ENCODE measurements at regions not wholly inside any gene's neighbourhood (a gene's known extent, or its start where the extent isn't known, plus 50 kb on each side); places are given as distances from the start of the nearest gene placed in this dataset.

GRCh38 chr7:54249686-54250085, 292.5 kb upstream of the VSTM2A start:
- Histone ChIP-seq H3K4me3 (ENCODE audit: low read length) (no peak overlapping the region), H3K4me2 (ENCODE audit: low read length) (no peak overlapping the region), H3K36me3 (replicated peaks; ENCODE audit: low read depth, low read length) (no peaks in the 10 kb centered on the region), H3K79me2 (ENCODE audit: low read length) (no peaks in the 10 kb centered on the region), H3K27me3 (ENCODE audit: low read depth, low read length) (no peaks in the 10 kb centered on the region), H2AFZ (ENCODE audit: low read depth, low read length) (no peak overlapping the region), H3K27ac (ENCODE audit: low read length) (no peak overlapping the region), H3K9me3 (ENCODE audit: insufficient read depth, low read length) (no peaks in the 10 kb centered on the region), H4K20me1 (ENCODE audit: insufficient read depth, low read length) (no peaks in the 10 kb centered on the region), H3K9ac (ENCODE audit: low read length) (no peak overlapping the region), H3K4me1 (ENCODE audit: low read length) (no peaks in the 10 kb centered on the region)
- TF ChIP-seq, protein P1, sequence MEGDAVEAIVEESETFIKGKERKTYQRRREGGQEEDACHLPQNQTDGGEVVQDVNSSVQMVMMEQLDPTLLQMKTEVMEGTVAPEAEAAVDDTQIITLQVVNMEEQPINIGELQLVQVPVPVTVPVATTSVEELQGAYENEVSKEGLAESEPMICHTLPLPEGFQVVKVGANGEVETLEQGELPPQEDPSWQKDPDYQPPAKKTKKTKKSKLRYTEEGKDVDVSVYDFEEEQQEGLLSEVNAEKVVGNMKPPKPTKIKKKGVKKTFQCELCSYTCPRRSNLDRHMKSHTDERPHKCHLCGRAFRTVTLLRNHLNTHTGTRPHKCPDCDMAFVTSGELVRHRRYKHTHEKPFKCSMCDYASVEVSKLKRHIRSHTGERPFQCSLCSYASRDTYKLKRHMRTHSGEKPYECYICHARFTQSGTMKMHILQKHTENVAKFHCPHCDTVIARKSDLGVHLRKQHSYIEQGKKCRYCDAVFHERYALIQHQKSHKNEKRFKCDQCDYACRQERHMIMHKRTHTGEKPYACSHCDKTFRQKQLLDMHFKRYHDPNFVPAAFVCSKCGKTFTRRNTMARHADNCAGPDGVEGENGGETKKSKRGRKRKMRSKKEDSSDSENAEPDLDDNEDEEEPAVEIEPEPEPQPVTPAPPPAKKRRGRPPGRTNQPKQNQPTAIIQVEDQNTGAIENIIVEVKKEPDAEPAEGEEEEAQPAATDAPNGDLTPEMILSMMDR (IDR thresholded peaks at IDR 0.05; ENCODE audit: low read depth, low read length) = no peak
- TF ChIP-seq EZH2phosphoT487 (IDR thresholded peaks at IDR 0.05; ENCODE audit: low read depth) = no peak

GRCh38 chr7:54252256-54253035, 289.7 kb upstream of the VSTM2A start:
- Histone ChIP-seq H3K4me1 (ENCODE audit: low read length) (no peaks in the 10 kb centered on the region), H3K36me3 (replicated peaks; ENCODE audit: low read depth, low read length) (no peaks in the 10 kb centered on the region), H3K4me2 (ENCODE audit: low read length) (no peak overlapping the region), H3K4me3 (ENCODE audit: low read length) (no peak overlapping the region), H3K79me2 (ENCODE audit: low read length) (no peaks in the 10 kb centered on the region), H2AFZ (ENCODE audit: low read depth, low read length) (no peak overlapping the region), H3K27me3 (ENCODE audit: low read depth, low read length) (no peaks in the 10 kb centered on the region), H3K9ac (ENCODE audit: low read length) (no peak overlapping the region), H4K20me1 (ENCODE audit: insufficient read depth, low read length) (no peaks in the 10 kb centered on the region), H3K27ac (ENCODE audit: low read length) (no peak overlapping the region), H3K9me3 (ENCODE audit: insufficient read depth, low read length) (no peaks in the 10 kb centered on the region)
- TF ChIP-seq EZH2phosphoT487 (IDR thresholded peaks at IDR 0.05; ENCODE audit: low read depth) = no peak
- TF ChIP-seq, protein P1 (IDR thresholded peaks at IDR 0.05; ENCODE audit: low read depth, low read length) = no peak

DNA sequence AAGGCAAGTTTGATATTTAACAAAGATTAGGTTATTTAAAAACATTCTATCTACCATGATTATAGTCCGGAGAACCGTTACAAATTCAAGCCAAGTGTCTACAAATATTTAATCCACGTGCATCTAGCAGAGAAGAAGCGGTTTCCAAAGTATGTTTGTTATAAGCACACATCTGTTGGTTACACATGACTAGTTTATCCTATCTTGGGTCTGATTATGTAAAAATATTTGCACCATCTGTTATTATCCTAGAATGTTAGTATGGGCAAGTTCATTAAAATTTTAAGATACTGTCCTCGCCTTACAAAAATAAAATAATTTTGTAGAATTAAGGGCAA, 289.2 kb upstream of the VSTM2A start:
- H3K36me3 ChIP-seq (replicated peaks; ENCODE audit: low read depth, low read length) = no peaks in the 10 kb centered on the region
- no peaks in the 10 kb centered on the region for H4K20me1 ChIP-seq (ENCODE audit: insufficient read depth, low read length)
- no peaks in the 10 kb centered on the region for H3K79me2 ChIP-seq (ENCODE audit: low read length)
- H3K9ac ChIP-seq (ENCODE audit: low read length) = no peak overlapping the region
- no peak overlapping the region for H3K27ac ChIP-seq (ENCODE audit: low read length)
- no peak for TF ChIP-seq EZH2phosphoT487 (IDR thresholded peaks at IDR 0.05; ENCODE audit: low read depth)
- TF ChIP-seq, protein P1 (IDR thresholded peaks at IDR 0.05; ENCODE audit: low read depth, low read length) = no peak
- no peaks in the 10 kb centered on the region for H3K27me3 ChIP-seq (ENCODE audit: low read depth, low read length)
- H3K4me1 ChIP-seq (ENCODE audit: low read length) = no peaks in the 10 kb centered on the region
- H3K4me2 ChIP-seq (ENCODE audit: low read length) = no peak overlapping the region
- H3K4me3 ChIP-seq (ENCODE audit: low read length) = no peak overlapping the region
- no peaks in the 10 kb centered on the region for H3K9me3 ChIP-seq (ENCODE audit: insufficient read depth, low read length)
- H2AFZ ChIP-seq (ENCODE audit: low read depth, low read length) = no peak overlapping the region

DNA sequence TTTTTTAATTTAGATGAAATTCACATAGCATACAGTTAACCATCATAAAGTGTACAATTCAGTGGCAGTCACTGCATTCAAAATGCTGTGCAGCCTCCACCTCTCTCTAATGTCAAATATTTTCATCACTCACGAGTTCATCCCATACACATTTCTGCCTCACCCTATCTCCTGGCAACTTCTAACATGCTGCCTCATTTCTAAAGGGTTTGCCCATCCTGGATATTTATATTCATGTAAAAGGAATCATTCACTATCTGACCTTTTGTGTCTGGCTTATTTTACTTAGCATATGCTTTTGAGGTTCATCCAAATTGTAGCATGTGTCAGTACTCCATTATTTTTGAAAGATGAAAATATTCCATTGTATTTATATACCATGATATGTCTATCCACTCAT, 286.9 kb upstream of the VSTM2A start:
- Histone ChIP-seq H3K79me2 (ENCODE audit: low read length) (no peaks in the 10 kb centered on the region), H3K27me3 (ENCODE audit: low read depth, low read length) (no peaks in the 10 kb centered on the region), H3K4me3 (ENCODE audit: low read length) (no peak overlapping the region), H4K20me1 (ENCODE audit: insufficient read depth, low read length) (no peaks in the 10 kb centered on the region), H3K9me3 (ENCODE audit: insufficient read depth, low read length) (no peaks in the 10 kb centered on the region), H3K27ac (ENCODE audit: low read length) (no peak overlapping the region), H3K4me1 (ENCODE audit: low read length) (no peaks in the 10 kb centered on the region), H3K4me2 (ENCODE audit: low read length) (no peak overlapping the region), H3K36me3 (replicated peaks; ENCODE audit: low read depth, low read length) (no peaks in the 10 kb centered on the region), H2AFZ (ENCODE audit: low read depth, low read length) (no peak overlapping the region), H3K9ac (ENCODE audit: low read length) (no peak overlapping the region)
- no peak for TF ChIP-seq EZH2phosphoT487 (IDR thresholded peaks at IDR 0.05; ENCODE audit: low read depth)
- TF ChIP-seq, protein P1 (IDR thresholded peaks at IDR 0.05; ENCODE audit: low read depth, low read length) = no peak

All from OCI-LY3 (cell line).